ENCODE measurements at regions not wholly inside any gene's neighbourhood (a gene's known extent, or its start where the extent isn't known, plus 50 kb on each side); places are given as distances from the start of the nearest gene placed in this dataset.

GRCh38 chr9:38235244-38235643, 157.3 kb upstream of the ALDH1B1 start:
- no peaks in the 10 kb centered on the region for H3F3A ChIP-seq (ENCODE audit: control insufficient read depth, insufficient read depth)
- H3K4me3 ChIP-seq (ENCODE audit: low read length) = no peak overlapping the region
- H3K4me1 ChIP-seq (ENCODE audit: control insufficient read depth, low read length) = no peaks in the 10 kb centered on the region
- no peak overlapping the region for H3K4me2 ChIP-seq (ENCODE audit: low read length)
- no peaks in the 10 kb centered on the region for H4K20me1 ChIP-seq (ENCODE audit: control insufficient read depth, insufficient read depth, low read depth, low read length)
- no peaks in the 10 kb centered on the region for H3K36me3 ChIP-seq (ENCODE audit: control insufficient read depth, low read length)
- no peak for TF ChIP-seq CTCF (IDR thresholded peaks at IDR 0.05; ENCODE audit: low read depth, low read length, poor library complexity, severe bottlenecking)
- TF ChIP-seq EZH2phosphoT487 (IDR thresholded peaks at IDR 0.05; ENCODE audit: borderline replicate concordance, low read length) = no peak
- H3K27ac ChIP-seq (ENCODE audit: low read depth, low read length) = no peak overlapping the region
- H3K79me2 ChIP-seq (ENCODE audit: control insufficient read depth, low read length) = no peaks in the 10 kb centered on the region
- H3K27me3 ChIP-seq (ENCODE audit: control insufficient read depth, low read length) = peaks cover 9% of the 10 kb centered on the region
- H3K9me2 ChIP-seq (replicated peaks; ENCODE audit: control insufficient read depth, low read length) = no peaks in the 10 kb centered on the region
- no peaks in the 10 kb centered on the region for H3K9me3 ChIP-seq (ENCODE audit: control insufficient read depth, insufficient read depth, low read length)

- Histone ChIP-seq H3F3A (ENCODE audit: control insufficient read depth, insufficient read depth) (no peaks in the 10 kb centered on the region), H4K20me1 (ENCODE audit: control insufficient read depth, insufficient read depth, low read depth, low read length) (no peaks in the 10 kb centered on the region), H3K27me3 (ENCODE audit: control insufficient read depth, low read length) (peaks cover 10% of the 10 kb centered on the region), H3K27ac (ENCODE audit: low read depth, low read length) (no peak overlapping the region), H3K9me3 (ENCODE audit: control insufficient read depth, insufficient read depth, low read length) (no peaks in the 10 kb centered on the region), H3K36me3 (ENCODE audit: control insufficient read depth, low read length) (no peaks in the 10 kb centered on the region), H3K9me2 (replicated peaks; ENCODE audit: control insufficient read depth, low read length) (no peaks in the 10 kb centered on the region), H3K4me1 (ENCODE audit: control insufficient read depth, low read length) (no peaks in the 10 kb centered on the region), H3K4me3 (ENCODE audit: low read length) (no peak overlapping the region), H3K79me2 (ENCODE audit: control insufficient read depth, low read length) (no peaks in the 10 kb centered on the region), H3K4me2 (ENCODE audit: low read length) (no peak overlapping the region)
- no peak for TF ChIP-seq CTCF (IDR thresholded peaks at IDR 0.05; ENCODE audit: low read depth, low read length, poor library complexity, severe bottlenecking)
- TF ChIP-seq EZH2phosphoT487 (IDR thresholded peaks at IDR 0.05; ENCODE audit: borderline replicate concordance, low read length) = no peak
These were observed 157.9 kb upstream of the ALDH1B1 start for GRCh38 chr9:38234479-38235170.

GRCh38 chr9:38233796-38234355, 158.6 kb upstream of the ALDH1B1 start:
- H3K4me2 ChIP-seq (ENCODE audit: low read length) = no peak overlapping the region
- H3K4me1 ChIP-seq (ENCODE audit: control insufficient read depth, low read length) = peaks cover 3% of the 10 kb centered on the region
- no peaks in the 10 kb centered on the region for H4K20me1 ChIP-seq (ENCODE audit: control insufficient read depth, insufficient read depth, low read depth, low read length)
- H3K4me3 ChIP-seq (ENCODE audit: low read length) = no peak overlapping the region
- H3K79me2 ChIP-seq (ENCODE audit: control insufficient read depth, low read length) = no peaks in the 10 kb centered on the region
- no peaks in the 10 kb centered on the region for H3K36me3 ChIP-seq (ENCODE audit: control insufficient read depth, low read length)
- H3K9me2 ChIP-seq (replicated peaks; ENCODE audit: control insufficient read depth, low read length) = no peaks in the 10 kb centered on the region
- H3K27ac ChIP-seq (ENCODE audit: low read depth, low read length) = no peak overlapping the region
- H3K27me3 ChIP-seq (ENCODE audit: control insufficient read depth, low read length) = peaks cover 13% of the 10 kb centered on the region
- no peaks in the 10 kb centered on the region for H3F3A ChIP-seq (ENCODE audit: control insufficient read depth, insufficient read depth)
- no peak for TF ChIP-seq EZH2phosphoT487 (IDR thresholded peaks at IDR 0.05; ENCODE audit: borderline replicate concordance, low read length)
- TF ChIP-seq CTCF (IDR thresholded peaks at IDR 0.05; ENCODE audit: low read depth, low read length, poor library complexity, severe bottlenecking) = no peak
- H3K9me3 ChIP-seq (ENCODE audit: control insufficient read depth, insufficient read depth, low read length) = no peaks in the 10 kb centered on the region
